GM21717 (cell line): ENCODE measurements at regions not wholly inside any gene's neighbourhood (a gene's known extent, or its start where the extent isn't known, plus 50 kb on each side); places are given as distances from the start of the nearest gene placed in this dataset.
A peak's percentile ranks its signal among the peaks of the same experiment; 100 is the strongest.

ENCODE experiments used
- ATAC-seq: cut with Tn5 transposase; IDR thresholded peaks from one replicate; pipeline ENCODE4 v1.9.1; 2021; ENCODE audit warnings: mild to moderate bottlenecking, moderate library complexity; ENCODE audit not compliant: unreplicated experiment

DNA sequence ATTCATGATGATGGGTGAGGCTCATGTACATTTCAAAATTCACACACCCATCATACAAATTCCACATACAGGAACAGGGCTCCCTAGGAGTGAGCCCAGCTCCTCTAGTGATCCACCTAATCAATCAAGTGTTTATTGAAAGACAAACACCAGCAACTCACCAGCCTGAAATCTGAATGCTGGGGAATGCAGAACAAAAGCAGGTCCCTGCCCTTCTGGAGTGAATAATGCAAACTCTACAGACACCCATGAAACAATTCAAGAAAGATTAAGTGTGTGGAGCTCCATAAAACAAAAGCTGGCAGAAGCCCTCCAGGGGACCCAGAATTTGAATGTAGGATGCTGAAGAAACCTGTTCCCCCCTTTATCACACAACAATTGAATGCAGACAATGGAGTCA, 396.7 kb upstream of the JARID2 start:
- no peak for ATAC-seq

DNA sequence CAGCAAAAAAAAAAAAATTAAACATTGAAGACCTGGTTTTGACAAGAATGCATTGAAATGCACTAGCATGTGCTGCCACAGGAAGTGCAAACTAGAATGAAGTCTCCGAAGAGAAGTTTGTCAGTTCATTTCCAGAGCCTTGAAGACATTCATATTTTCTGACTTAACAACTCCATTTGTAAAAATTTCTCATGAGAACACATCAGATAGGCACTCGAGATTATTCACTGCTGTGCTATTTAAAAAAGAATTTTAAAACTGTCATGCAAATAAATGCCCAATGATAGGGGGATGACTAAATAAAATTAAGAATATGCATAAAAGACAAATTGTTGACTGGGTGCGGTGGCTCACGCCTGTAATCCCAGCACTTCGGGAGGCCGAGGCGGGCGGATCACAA, 394.6 kb upstream of the JARID2 start:
- no peak for ATAC-seq

DNA sequence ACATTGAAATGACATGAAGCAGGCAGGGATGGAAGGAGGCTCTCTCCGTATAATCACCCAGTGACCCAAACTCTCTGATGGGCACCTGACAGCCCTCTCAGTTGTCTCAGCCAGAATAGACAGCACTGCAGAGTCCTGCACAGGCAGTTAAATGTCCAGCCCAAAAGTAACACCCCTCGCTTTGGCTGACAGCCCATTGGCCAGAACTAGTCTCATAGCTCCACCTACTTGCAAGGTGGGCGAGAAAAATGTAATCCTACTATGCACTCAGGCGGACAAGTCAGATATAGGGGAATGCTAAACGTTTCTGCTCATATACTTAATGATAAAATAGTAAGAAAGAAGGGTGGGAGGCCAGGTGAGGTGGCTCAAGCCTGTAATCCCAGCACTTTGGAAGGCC, 393.5 kb upstream of the JARID2 start:
- no peak for ATAC-seq

DNA sequence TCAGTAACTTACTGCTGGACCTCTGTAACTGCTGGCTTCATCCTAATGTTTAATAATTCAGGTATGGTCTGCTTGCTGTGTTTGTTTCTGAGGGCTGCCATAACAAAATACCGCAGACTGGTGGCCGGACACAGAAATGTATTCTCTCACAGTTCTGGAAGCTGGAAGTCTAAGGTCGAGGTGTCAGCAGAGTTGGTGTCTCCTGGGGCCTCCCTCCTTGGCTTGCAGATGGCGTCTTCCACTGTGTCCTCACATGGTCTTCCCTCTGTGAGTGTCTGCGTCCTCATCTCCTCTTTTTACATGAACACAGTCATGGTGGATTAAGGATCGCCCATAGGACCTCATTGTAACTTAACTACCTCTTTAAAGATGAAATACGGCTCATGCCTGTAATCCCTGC, 389.7 kb upstream of the JARID2 start:
- ATAC-seq = no peak

DNA sequence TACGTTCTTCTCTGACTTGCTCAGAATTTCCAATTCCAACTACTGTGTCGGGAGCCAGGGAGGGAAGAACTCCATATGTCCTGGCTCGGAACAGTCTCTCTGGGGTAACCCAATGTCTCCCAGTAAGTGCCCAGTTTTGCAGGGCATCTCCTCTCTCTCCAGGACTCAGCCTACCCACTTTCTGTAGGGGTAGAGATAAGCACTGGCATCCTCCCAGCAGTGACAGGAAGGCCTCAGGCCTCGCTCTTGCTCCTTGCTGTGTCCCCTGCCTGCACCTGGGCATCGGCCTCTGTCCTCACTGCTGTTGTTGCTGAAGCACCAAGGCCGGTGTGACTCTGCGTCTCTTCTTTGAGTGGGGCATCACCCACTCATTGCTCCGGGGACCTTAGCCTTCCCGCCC, 388.9 kb upstream of the JARID2 start:
- no peak for ATAC-seq

DNA sequence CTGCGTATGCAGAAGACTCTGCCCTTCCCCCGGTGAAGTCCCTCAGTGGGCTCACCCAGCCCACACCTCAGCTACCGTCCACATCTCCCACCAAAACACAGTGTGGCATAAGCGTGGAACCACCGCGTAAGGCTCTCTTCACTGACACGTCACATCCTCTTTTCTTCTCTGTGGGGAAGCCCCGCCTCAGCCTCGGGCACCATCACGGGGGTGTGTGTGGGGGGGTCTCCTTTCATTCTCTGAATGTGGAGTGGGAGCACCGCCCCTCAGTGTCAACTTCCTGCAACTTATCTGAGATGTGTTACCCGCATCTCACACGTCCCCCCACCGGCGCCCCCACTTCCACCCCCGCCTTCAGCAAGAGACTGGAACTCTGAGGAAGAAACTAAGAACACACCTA, 388.4 kb upstream of the JARID2 start:
- no peak for ATAC-seq

DNA sequence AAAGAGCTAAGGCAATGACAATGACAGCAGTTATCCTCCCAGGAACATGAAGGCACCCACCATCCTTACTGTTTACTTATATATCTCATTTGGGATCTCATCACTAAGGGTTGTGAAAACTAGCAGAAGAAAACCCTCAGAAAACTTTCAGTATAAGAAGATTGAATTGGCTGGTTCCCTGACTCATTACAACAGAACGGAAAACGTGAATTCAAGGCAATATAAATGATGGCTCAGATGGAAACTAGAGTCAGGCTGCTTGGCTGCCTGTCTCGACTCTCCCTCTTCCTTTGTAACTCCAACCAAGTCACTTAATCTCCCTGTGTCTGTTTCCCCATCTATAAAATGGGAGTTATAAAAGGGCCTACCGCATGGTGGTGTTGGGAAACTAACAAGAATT, 387.1 kb upstream of the JARID2 start:
- ATAC-seq = no peak

DNA sequence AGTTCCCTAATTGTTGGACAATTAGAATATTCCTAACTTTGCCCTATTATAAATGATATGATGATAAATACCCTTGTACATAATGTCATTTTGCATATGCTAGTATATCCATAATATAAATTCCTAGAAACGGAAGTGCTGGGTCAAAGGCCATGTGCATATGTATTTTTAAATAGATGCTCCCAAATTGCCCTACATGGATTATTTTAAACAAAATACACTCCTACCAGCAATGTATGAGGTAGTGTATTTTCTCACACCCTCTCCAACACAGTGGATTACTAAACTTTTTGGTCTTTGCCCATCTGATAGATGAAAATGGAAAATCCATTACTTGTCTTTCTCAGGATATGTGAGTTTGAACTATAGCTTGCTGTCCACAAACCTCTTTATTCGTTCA, 385.1 kb upstream of the JARID2 start:
- ATAC-seq = no peak

DNA sequence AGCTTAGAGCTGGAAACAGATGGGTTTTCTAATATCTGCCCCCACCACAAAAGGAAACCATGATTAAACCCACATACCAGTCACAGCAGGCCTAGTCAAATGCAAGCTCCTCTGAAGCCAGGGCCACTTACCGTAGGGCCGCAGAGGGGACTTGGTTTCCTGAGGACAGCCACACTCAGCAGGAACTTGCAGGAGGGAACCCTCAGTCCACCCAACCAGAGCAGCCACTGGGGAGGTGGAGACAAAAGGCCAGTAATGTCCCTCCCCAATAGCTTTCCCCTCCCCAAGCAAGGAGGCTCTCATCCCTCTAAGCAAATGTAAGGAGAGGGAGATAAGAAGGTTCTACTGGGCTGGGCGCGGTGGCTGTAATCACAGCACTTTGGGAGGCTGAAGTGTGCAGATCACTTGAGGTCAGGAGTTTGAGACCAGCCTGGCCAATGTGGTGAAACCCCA, 384.4 kb upstream of the JARID2 start:
- no peak for ATAC-seq

DNA sequence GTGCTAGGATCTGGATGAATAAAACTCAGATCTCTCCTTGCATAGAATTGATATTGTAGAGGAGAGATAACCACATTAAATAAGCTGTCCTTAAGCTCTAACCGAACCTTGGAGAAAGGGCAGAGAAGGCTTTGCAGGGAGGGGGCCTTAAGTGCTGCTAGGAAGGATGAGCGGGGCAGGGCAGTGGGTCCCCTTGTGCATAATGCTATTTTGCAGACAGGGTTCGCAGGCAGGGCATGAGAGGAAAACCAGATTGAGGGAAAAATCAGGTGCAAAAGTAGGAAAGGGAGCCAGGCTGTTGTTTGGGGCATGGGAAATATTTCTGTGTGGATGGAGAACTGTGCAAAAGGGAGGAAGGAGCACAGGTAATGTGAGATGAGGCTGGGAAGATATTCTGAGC, 383.0 kb upstream of the JARID2 start:
- ATAC-seq = no peak

DNA sequence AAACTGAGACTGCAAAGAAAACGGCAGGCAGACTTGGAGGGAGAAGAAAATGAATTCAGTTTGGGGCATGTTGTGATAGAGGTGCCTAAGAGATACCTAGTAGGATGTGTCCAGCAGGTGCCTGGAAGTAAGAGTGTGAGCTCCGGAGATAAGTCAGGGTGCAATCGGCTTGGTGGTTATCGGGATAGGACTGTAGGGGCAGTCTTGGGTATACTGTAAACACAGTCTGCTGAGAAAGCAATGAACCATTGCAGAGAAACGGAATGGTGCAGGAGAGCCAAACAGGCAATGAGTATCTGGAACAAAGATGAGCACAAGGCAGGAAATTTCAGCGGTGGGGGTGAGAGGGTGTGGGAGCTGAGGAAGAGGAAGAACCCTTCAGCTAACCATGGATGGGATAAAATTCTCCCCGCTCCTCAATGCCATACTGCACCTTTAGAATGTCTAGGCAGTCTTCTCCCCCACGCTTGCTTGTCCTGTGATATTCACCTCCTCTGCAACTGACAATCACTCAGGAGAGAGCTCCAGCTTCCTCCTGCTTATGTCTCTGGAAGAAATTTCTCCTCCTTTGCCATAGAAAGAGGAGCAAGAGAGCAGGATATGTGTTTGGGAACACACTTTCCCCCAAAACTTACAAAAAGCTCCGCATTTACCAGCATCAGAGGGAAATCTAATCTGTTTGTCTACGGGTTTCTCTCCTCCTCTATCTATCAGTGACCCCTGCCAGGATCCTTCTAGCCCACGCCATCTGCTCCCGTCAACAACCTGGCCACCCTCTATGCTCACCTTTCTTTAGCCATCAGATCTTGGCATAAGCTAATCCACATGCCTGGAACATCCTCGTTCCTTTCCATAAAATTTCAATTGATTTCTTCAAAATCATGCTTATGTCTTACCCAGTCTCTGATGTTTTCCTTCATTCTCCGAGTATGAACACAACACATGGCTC, 381.7 kb upstream of the JARID2 start:
- ATAC-seq = no peak

DNA sequence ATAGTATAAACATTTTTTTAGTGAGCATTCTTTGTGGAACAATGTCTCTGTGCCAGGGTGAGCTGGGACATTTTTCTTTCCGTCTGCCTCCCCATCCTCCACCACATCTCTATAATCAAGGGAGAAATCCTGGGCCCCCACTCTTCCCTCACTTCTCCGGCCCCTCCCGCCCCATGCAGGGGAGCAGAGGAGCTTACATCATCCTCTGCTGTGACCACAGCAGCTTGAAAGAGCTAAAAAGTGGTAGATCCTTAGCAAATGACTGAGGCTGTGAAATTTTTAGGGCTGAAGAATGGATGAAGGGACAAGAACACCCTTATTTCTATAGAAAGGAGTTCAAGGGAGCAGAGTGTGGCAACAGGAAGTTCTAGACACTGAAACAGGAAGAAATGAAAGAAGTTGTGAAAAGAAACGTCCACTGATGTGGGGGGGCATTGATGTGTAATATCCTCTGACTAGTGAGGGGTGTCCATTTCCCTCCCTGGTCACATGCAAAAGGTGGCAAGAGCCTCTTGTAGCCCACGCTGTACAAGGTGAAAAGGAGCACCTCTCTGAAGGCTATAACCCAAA, 380.3 kb upstream of the JARID2 start:
- ATAC-seq = no peak

DNA sequence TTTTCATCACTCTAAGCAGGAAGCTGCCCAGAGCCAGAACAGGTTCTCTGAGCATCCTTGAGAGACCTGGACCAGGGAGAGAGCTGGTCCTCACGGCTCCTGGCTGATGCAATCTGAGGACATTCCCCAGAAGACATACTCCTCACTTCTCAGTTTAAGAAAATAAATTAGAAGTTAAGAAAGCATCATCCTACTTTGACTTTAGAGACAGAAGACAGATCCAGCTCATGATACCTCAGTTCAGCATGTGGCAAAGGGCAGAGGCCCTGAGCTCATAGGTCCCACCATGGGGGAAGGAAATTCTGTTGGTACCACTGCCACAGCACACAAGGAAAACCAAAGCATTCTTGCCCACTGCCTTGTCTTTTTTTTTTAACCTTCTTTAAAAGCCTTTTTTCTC, 378.1 kb upstream of the JARID2 start:
- no peak for ATAC-seq

DNA sequence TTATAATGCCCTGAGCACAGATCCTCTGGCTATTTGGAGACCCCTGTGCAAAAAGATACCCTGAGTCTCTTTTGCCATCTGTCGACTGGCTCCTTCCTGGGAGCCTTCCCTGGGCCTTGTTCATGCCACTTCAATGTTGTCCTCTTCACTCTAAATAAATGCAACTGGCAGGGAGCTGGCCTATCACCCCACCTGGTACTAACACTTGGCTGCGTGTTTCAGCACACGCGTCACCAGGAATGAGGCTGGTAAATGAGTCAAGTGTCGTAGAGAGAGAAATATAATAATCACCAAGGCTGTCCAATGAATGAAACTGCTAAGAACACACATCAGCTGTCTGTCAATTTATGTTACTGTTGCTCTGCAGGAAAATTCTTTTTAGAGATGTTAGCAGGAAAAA, 374.6 kb upstream of the JARID2 start:
- ATAC-seq = no peak

DNA sequence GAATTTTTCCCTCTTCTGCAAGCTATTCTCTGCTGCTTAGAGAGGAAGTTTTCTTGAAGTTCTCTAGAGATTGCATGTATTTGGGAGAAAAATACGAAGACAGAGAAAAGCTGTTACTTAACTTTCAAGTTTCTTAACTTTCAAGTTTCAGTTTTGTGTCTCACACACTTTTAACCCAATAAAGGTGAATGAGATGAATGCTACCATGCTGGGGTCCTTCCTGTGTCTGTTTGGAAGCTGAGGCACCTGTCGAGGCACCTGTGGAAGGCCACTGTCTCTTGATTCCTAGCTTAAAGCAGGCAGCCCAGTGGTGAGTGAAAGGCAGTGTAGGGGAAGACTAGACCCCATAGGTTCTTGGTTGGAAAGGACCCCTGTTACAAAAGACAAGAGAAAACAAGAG, 372.8 kb upstream of the JARID2 start:
- ATAC-seq = no peak

DNA sequence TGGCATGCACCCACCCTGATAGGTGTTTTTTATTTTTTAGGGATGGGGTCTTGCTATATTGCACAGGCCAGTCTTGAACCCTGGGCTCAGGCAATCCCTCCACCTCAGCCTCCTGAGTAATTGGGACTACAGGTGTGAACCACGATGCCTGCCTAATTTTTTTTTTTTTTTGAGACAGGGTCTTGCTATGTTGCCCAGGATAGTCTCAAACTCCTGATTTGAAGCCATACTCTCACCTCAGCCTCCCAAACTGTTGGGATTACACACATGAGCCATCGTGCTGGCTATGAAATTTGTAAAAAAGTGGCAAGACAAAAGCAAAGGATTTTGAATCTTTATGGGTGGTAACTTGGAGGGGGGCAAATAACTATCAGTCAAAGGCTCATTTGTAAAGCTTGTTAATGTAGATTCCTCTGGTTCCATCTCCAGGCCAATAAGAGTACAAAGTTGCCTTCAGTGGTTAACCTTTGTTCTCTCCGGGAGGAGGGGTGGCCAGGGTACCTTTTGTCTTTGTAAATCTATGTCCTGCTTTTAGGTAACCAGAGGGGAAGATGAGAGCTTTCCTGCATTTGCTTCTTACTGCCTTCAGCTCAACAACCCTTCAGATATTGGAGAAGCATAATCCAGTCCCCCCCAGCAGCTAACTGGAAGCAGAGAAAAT, 372.0 kb upstream of the JARID2 start:
- ATAC-seq = no peak

DNA sequence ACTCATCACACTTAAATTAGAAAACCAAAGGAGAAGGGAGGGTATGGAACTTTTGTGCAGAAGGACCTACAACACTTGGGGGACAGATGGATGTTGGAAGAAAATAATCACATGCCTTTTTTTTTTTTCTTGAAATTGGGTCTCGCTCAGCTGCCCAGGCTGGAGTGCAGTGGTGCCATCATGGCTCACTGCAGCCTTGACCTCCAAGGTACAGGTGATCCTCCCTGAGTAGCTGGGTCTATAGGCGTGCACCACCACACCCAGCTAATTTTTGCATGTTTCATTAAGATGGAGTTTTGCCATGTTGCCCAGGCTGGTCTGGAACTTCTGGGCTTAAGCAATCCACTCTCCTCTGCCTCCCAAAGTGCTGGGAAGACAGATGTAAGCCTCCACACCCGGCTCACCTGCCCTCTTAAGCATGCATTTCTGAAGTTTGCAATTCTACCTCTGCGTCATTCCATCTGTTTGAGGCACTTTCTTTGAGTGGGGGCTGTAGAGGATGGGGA, 370.8 kb upstream of the JARID2 start:
- no peak for ATAC-seq

DNA sequence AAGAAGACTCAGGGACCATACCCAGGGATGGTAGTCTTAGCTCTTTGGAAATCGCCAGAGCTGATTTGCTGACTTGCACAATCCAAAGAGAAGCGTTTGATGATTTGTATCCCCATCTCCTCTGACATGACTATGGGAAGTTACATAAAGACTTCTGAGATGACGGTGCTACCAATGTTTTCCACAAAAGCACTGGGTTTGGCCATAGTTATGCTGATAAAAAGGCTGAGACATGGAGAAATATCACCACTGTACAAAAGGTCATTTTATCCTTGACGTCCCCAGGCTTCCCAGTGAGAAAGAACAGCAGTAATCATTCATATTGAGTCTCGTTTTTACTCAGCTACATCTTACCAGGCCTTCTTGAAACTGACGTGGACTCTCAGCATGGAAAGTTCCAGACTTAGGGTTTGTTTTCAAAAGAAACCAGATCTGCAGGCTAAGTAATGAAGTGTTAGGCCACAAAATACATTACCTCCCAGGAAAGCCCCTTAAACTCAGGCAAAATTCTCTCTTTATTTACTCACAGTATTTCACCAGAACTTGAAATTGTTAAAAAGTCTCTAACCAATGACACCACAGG, 370.3 kb upstream of the JARID2 start:
- no peak for ATAC-seq

DNA sequence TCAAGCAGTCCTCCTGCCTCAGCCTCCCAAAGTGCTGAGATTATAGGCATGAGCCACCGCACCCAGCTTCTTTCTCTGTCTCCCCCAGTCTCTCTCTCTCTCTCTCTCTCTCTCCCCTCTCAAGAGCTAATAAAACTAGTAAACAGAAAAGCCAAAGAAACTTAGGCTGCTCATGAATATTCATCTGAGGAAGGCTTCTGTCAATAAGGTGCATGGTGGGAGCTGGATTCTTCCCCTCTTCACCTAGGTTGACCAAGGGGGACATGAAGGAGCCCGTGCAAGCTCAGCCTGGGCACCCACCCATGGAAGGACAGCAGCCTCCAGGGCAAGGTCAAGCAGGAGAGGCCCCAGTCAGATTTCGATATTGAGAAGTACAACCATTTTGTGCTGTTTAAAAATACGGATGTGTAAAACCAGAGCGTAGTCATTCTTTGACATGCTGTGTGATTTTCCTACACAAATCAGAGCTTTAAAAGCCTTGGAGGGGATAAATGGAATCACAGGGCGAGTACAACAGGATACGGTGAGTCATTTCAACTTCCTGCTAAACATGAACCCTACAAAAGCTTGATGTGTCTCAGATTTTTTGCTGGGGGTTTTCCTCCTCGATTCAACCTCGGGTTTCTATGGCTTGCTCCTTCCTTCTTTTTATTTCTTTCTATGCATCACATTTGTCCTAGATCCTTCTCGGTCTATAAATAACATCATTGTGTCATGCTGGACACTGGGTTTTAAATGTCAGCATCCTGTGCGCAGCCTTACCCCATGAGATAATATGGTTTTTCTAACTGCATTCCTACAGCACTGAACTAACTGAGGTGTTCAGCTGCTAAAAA, 368.9 kb upstream of the JARID2 start:
- ATAC-seq = peak; percentile 54

DNA sequence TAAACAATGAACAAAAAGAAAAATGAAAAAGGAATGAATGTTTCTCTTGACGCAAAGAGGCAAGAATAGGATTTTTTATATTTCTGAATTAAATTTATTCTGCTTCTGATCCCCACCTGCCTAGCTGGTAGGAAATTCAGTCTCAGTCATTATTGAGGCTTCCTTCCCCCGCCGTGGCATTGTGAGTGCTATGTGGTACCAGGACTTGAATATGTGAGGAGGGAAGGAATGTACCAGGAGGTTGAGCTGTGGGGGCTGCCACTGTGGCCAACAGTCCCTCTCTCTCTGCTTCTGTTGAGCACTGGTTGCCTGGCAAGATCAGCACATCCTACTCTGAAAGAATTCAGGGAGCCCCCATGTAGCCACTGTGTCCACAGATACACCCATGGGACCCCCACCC, 368.1 kb upstream of the JARID2 start:
- no peak for ATAC-seq

DNA sequence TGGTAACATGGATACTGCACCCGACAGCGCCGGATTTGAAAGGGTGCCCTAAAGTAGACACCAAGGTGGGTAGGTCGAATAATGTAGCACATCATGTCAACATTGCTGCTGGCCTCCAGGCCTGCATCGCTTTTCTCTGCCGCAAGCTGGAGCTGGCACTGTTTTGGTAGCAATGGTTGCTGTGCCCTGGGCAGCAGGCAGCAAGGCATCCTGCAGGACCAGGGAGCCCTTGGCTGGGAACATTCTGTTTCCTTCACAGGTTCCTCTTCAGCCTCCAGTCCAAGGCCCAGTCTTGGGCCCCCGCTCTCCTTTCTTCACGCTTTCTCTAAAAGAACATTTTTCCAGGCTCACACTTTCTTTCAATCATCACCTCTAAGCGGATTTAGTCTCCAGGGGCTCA, 365.8 kb upstream of the JARID2 start:
- no peak for ATAC-seq
